Hepatocyte (in vitro differentiated cells): ENCODE measurements at regions not wholly inside any gene's neighbourhood (a gene's known extent, or its start where the extent isn't known, plus 50 kb on each side); places are given as distances from the start of the nearest gene placed in this dataset.

Experiments
- CTCF ChIP-seq: fragments of 200-600 bp; sonication (generic); IDR thresholded peaks from 2 replicates; pipeline ENCODE4 v1.5.1; 2016; ENCODE audit warnings: antibody characterized with exemption, mild to moderate bottlenecking; ENCODE audit not compliant: poor library complexity
- EZH2 ChIP-seq: fragments of 200-600 bp; sonication (generic); IDR thresholded peaks from 2 replicates; pipeline ENCODE4 v1.6.1; 2016; ENCODE audit warnings: antibody characterized with exemption, mild to moderate bottlenecking, borderline replicate concordance
- EZH2phosphoT487 ChIP-seq: fragments of 200-600 bp; sonication (generic); IDR thresholded peaks from one replicate; pipeline ENCODE4 v1.6.1; 2018; ENCODE audit warnings: antibody characterized with exemption, mild to moderate bottlenecking, low read depth, moderate library complexity; ENCODE audit not compliant: unreplicated experiment, severe bottlenecking

- TF ChIP-seq CTCF (no peak), EZH2phosphoT487 (no peak), EZH2 (no peak)
These were observed 85.0 kb upstream of the TAF11L2 start for GRCh38 chr5:17412760-17413671.
